ENCODE measurements at regions not wholly inside any gene's neighbourhood (a gene's known extent, or its start where the extent isn't known, plus 50 kb on each side); places are given as distances from the start of the nearest gene placed in this dataset.

DNA sequence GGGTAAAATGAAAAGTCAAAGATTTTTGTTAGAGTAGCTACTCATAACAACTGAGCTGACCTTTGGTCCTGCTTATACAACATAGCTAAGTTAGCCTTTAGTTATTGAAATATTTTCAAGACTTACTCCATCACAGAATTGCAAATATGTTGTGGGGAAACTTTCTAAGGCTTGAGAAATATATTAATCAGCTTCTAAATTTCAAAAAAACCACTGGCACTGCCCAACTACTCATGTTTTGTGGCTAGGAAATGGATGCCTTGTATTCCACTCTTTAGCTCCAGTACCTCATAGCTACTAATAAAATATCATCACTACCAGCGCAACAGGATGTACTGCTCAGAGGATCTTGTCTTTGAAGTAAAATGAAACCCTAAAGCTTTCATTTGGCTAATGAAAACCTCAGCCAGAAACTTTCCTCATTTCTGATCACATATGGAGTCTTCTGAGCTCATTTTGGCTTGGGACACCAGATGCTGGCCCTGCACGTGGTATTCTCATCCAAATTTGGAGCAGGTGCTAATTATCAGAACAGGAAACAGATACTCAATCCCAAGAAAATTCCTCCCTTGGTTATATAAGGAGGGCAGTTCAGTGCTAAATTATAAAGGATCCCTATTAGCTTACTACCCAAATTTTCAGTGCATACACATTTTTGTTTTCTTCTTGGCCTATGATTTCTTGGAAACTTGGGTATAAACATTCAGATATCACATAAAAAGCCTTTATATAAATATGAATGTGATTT is 690.7 kb downstream of the ADGRL2 start:
- no peak for DNase-seq (ENCODE audit: low spot score)

DNA sequence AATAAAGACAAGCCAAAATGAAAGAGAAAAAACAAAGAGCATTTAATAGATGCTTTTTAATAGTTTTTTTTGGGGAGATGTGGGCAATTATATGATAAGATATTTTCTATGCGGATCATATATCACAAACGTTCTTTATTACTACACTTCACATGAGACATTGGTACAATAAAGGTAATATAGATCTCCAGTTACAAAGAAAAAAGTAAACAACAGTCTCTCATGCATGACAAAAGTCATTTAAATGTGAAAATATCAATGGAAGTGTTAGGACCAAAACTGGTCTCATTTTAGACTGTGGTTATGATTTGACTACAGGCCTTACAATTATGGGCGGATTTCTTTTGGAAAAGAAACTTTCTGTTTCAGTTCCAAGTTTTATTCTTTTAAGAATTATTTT is 687.0 kb downstream of the ADGRL2 start:
- DNase-seq (ENCODE audit: low spot score): no peak

- DNase-seq (ENCODE audit: low spot score): no peak
Measured at GRCh38 chr1:82486969-82487368, 686.2 kb downstream of the ADGRL2 start.

DNA sequence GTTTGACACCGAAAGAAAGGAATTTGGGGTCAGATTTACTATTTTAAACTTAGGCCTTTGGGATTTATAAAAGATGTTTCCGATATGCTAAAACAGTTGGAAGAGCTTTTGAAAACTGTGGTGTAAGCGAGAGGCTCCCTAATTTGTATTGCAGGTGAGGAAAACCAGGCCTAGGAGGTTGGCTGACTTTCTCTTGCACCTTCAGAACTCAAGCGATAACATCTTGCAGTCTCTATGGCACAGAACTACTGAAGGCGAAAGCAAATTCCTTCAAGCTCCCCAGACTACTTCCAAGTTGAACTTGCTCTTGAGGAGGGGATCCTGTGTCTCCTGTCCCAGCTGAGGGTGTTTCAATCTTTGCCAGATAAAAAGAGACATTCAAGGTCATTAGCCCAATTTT is 685.7 kb downstream of the ADGRL2 start:
- no peak for DNase-seq (ENCODE audit: low spot score)

GRCh38 chr1:82485591-82486369 is 685.0 kb downstream of the ADGRL2 start:
- peak; percentile 11 for DNase-seq (ENCODE audit: low spot score)

GRCh38 chr1:82483146-82483545 is 682.4 kb downstream of the ADGRL2 start:
- DNase-seq (ENCODE audit: low spot score): no peak

DNA sequence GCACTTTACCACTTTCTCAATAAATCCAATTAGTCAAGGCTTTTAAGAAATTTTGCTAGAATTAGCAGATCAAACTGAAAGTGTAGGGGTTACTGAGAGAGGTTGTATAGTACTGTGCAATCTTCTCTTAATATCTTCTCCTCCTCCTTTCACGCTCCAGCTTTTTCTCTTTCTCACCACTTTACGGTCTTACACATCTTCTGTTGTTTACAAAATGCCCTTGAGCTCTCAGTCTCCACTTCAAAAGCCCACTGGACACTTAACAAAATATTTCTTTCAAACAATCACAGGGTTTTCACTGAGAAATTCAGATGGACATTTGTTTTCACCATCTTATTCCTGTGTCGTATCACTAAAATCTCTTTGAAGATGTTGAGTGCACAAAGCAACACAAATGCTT is 678.2 kb downstream of the ADGRL2 start:
- DNase-seq (ENCODE audit: low spot score): no peak

DNA sequence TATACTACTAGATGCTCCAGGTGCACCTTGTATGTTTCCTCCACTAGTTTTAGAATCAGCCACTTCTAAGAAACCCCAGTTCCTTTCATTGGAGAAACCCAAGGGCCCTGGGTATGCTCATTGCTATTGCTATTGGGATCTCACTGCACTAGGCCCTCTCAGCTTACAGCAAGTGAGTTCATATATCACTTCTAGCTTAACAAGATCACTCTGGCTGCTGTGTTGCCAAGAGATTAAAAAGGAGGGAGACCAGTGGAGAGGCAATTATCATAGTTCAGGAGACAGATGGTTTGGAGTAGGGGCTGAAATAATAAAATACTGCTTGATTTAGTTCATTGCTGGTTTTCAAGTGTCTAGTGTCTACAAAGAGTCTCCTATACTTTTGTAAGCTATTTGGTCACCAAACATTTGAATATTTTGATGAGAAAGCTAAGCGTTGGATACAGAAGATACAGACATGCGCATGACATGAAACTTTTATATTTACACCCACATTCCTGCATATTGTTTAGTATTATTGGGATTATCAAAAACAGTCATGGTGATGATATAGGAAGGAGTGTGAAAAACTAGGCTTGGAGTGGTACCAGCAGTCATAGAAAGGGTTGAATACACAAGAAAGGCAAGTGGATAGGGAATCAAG is 671.9 kb downstream of the ADGRL2 start:
- DNase-seq (ENCODE audit: low spot score): no peak

DNA sequence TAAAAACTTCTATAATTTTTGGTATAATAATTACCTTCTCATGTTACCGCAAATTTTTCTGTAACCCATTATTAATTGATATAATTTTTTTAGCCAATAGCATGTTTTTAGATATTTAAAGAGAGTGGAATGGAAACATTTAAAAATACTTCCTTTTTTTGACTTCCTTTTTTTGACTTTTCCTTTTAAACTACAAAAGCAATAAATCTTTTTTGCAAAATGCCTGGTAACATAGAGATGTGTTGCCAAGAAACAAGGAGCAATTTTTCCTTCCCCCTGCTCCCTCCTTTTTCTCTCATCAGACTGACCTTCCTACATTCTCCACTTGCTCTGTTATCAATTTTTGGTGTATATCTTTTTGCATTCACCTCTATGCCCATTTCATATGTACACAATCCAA is 666.2 kb downstream of the ADGRL2 start:
- no peak for DNase-seq (ENCODE audit: low spot score)

- DNase-seq (ENCODE audit: low spot score): no peak
Measured at GRCh38 chr1:82466416-82466815, 665.7 kb downstream of the ADGRL2 start.

GRCh38 chr1:82465024-82465423 is 664.3 kb downstream of the ADGRL2 start:
- no peak for DNase-seq (ENCODE audit: low spot score)

- DNase-seq (ENCODE audit: low spot score): peak; percentile 11
Measured at GRCh38 chr1:82464362-82465001, 663.7 kb downstream of the ADGRL2 start.

GRCh38 chr1:82463951-82464350 is 663.2 kb downstream of the ADGRL2 start:
- no peak for DNase-seq (ENCODE audit: low spot score)

DNA sequence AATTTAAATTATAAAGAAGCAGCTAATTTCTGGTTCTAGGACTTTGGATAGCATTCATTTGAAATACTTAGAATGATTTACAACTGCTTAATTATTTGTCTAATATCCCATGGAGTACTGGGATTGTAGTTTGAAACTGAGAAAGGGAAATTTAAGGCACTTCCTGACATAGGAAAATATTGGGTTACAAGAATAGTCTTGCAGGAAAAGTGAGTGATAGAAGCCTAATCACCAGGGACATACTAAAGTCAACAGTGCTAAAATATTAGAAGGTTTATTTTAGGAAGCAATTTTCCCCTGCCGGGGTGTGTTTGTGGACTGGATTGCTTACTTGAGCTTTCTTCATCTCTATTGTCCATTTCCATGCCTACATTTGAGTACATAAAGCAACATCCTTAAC is 661.6 kb downstream of the ADGRL2 start:
- no peak for DNase-seq (ENCODE audit: low spot score)

GRCh38 chr1:82455342-82455741 is 654.6 kb downstream of the ADGRL2 start:
- DNase-seq (ENCODE audit: low spot score): no peak

DNA sequence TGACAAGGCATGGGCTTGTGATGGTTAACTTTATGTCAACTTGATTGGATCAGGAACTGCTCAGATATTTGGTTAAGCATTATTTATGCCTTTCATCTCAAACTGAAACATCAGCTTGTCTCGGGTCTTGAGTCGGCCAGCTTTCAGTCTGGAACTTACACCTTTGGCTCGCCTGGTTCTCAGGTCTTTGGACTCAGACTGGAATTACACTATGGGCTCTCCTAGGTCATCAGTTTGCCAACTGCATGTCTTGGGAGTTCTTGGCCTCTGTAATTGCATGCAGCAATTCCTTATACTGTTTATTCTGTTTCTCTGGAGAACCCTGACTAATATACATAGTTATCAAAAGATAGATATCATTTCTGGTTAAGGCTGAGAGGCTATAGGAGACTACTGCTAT is 653.7 kb downstream of the ADGRL2 start:
- no peak for DNase-seq (ENCODE audit: low spot score)

DNA sequence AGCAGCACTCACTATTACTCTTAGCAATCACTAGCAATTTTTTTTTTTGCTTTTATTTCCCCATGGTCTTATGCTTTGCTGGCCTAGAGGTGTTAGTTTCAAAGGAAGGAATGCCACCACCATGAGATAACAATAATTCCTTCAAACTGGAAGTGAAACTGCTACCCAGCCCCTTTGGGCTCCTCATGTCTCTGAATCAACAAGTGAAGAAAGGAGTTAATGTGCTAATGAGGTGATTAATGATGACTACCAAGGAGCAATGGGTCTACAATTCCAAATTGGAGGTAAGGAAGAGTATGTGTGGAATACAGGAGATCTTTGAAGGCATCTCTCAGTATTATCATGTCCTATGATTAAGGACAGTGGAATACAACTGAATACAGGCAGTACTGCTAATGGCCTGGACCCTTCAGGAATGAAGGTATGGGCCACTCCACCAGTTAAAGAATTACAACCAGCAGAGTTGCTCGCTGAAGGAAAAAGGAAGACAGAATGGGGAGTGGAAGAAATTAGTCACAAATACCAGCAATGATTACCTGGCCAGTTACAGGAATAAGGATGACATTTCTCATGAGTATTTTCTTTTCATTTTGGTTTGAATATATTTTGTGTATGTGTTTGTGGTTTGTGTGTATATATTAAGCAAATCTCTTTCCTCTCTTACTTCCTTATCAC is 652.9 kb downstream of the ADGRL2 start:
- DNase-seq (ENCODE audit: low spot score): no peak

DNA sequence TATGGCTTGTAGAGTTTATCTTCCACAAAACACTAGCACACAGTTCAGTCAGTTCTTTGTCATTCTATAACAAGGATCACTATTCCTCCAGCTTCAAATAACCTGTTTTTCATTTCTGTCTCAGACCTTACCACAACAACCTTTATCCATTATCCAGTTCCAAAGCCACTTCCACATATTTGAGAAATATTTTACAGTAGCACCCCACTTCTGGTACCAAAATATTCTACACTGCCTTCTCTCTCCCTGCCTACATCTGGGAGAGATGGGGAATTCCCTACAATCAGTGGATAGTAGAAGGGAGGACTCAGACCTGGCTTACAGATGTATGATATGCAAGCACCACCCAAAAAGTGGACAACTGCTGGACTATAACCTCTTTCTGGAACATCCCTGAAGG is 651.4 kb downstream of the ADGRL2 start:
- DNase-seq (ENCODE audit: low spot score): no peak

- DNase-seq (ENCODE audit: low spot score): no peak
Measured at GRCh38 chr1:82451191-82451590, 650.5 kb downstream of the ADGRL2 start.

- DNase-seq (ENCODE audit: low spot score): no peak
Measured at GRCh38 chr1:82449506-82450057, 648.8 kb downstream of the ADGRL2 start.

DNA sequence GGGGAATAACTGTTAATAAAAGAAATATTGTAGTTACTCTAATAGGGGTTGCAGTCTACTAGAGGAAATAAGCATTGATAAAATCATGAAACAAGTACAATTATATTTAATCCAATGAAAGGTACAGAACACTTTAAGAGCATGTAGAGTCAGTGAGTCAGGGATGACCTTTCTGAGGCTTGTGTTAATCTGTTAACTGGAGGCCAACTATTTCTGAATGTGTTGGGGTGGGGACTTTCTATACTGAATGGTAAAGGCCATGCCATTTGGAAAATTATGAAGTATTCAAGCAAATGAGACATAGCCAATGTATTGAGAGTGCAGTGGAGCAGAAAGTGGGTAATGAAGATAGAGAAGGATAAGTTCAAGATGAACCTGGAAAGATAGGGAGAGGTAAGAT is 646.2 kb downstream of the ADGRL2 start:
- DNase-seq (ENCODE audit: low spot score): no peak

- no peak for DNase-seq (ENCODE audit: low spot score)
Measured at GRCh38 chr1:82446236-82446635, 645.5 kb downstream of the ADGRL2 start.
